ENCODE measurements at regions not wholly inside any gene's neighbourhood (a gene's known extent, or its start where the extent isn't known, plus 50 kb on each side); places are given as distances from the start of the nearest gene placed in this dataset.

GRCh38 chr7:109309790-109310189 lies 740.1 kb downstream of the DNAJB9 start:
- H3K27me3 ChIP-seq (ENCODE audit: insufficient read depth, low read length) = no peaks in the 10 kb centered on the region
- TF ChIP-seq EZH2 (IDR thresholded peaks at IDR 0.05; ENCODE audit: borderline replicate concordance, low read length) (no peak), CTCF (IDR thresholded peaks at IDR 0.05; ENCODE audit: low read length) (no peak)
- H3K4me1 ChIP-seq (ENCODE audit: insufficient read depth, low read length, severe bottlenecking) = no peaks in the 10 kb centered on the region

GRCh38 chr7:109318136-109318535 lies 748.5 kb downstream of the DNAJB9 start:
- Histone ChIP-seq H3K4me3 (ENCODE audit: low read depth, low read length, poor library complexity, severe bottlenecking) (no peak overlapping the region), H3K9ac (ENCODE audit: low read length) (no peak overlapping the region), H3K27me3 (ENCODE audit: insufficient read depth, low read length) (no peaks in the 10 kb centered on the region), H3K36me3 (ENCODE audit: insufficient read depth, low read length) (no peaks in the 10 kb centered on the region), H3K9me2 (ENCODE audit: low read depth, low read length) (no peaks in the 10 kb centered on the region), H3K4me2 (ENCODE audit: low read length) (no peak overlapping the region), H3K4me1 (ENCODE audit: insufficient read depth, low read length, severe bottlenecking) (no peaks in the 10 kb centered on the region), H3K9me3 (ENCODE audit: low read length) (no peaks in the 10 kb centered on the region), H4K20me1 (ENCODE audit: insufficient read depth, low read length) (no peaks in the 10 kb centered on the region), H3K79me2 (ENCODE audit: insufficient read depth, low read length) (no peaks in the 10 kb centered on the region), H3F3A (ENCODE audit: insufficient read depth, low read length) (no peaks in the 10 kb centered on the region), H2AFZ (ENCODE audit: low read length) (no peak overlapping the region), H3K27ac (ENCODE audit: low read depth, low read length, poor library complexity, severe bottlenecking) (no peak overlapping the region)
- no peak for TF ChIP-seq EZH2 (IDR thresholded peaks at IDR 0.05; ENCODE audit: borderline replicate concordance, low read length)
- TF ChIP-seq CTCF (IDR thresholded peaks at IDR 0.05; ENCODE audit: low read length) = no peak

More at GRCh38 chr7:109309790-109310189, 740.1 kb downstream of the DNAJB9 start:
- Histone ChIP-seq H3F3A (ENCODE audit: insufficient read depth, low read length) (no peaks in the 10 kb centered on the region), H3K4me2 (ENCODE audit: low read length) (no peak overlapping the region), H3K27ac (ENCODE audit: low read depth, low read length, poor library complexity, severe bottlenecking) (no peak overlapping the region), H3K79me2 (ENCODE audit: insufficient read depth, low read length) (no peaks in the 10 kb centered on the region), H3K36me3 (ENCODE audit: insufficient read depth, low read length) (no peaks in the 10 kb centered on the region), H4K20me1 (ENCODE audit: insufficient read depth, low read length) (no peaks in the 10 kb centered on the region), H3K9me2 (ENCODE audit: low read depth, low read length) (no peaks in the 10 kb centered on the region), H3K9me3 (ENCODE audit: low read length) (no peaks in the 10 kb centered on the region; the same call in 1 of the 2 replicates), H2AFZ (ENCODE audit: low read length) (no peak overlapping the region), H3K9ac (ENCODE audit: low read length) (no peak overlapping the region), H3K4me3 (ENCODE audit: low read depth, low read length, poor library complexity, severe bottlenecking) (no peak overlapping the region)

- Histone ChIP-seq H3K27ac (ENCODE audit: low read depth, low read length, poor library complexity, severe bottlenecking) (no peak overlapping the region), H3K4me1 (ENCODE audit: insufficient read depth, low read length, severe bottlenecking) (no peaks in the 10 kb centered on the region), H3K4me2 (ENCODE audit: low read length) (no peak overlapping the region), H3K9ac (ENCODE audit: low read length) (no peak overlapping the region), H3K9me2 (ENCODE audit: low read depth, low read length) (no peaks in the 10 kb centered on the region), H3K9me3 (ENCODE audit: low read length) (no peaks in the 10 kb centered on the region), H3K79me2 (ENCODE audit: insufficient read depth, low read length) (no peaks in the 10 kb centered on the region), H2AFZ (ENCODE audit: low read length) (no peak overlapping the region), H3K27me3 (ENCODE audit: insufficient read depth, low read length) (no peaks in the 10 kb centered on the region), H3F3A (ENCODE audit: insufficient read depth, low read length) (no peaks in the 10 kb centered on the region), H3K36me3 (ENCODE audit: insufficient read depth, low read length) (no peaks in the 10 kb centered on the region), H3K4me3 (ENCODE audit: low read depth, low read length, poor library complexity, severe bottlenecking) (no peak overlapping the region), H4K20me1 (ENCODE audit: insufficient read depth, low read length) (no peaks in the 10 kb centered on the region)
- no peak for TF ChIP-seq CTCF (IDR thresholded peaks at IDR 0.05; ENCODE audit: low read length)
- no peak for TF ChIP-seq EZH2 (IDR thresholded peaks at IDR 0.05; ENCODE audit: borderline replicate concordance, low read length)
Observed at GRCh38 chr7:109322833-109323232, 753.2 kb downstream of the DNAJB9 start.
